ENCODE measurements at regions not wholly inside any gene's neighbourhood (a gene's known extent, or its start where the extent isn't known, plus 50 kb on each side); places are given as distances from the start of the nearest gene placed in this dataset.
A peak's percentile ranks its signal among the peaks of the same experiment; 100 is the strongest.

DNA sequence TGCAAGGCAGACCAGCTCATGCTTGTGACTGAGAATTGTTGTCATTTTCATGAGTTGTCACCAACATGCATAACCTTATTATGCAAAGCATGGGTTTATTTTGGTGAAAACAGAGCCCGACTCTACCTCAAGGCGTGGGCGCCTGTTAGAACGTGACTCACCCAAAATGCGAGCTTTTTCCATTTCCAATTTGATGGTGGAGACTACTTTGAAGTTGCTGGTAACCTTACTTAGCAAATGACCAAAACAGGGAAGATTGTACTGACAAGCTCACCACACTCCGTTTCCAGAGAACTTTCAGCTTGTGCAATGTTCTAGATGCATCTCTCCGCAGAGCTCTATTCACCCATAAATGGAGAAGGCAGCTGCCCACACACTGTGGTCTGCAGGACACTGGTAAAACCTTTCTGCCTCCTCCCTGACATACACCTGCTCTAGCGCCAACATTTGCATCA lies 284.5 kb downstream of the MAF start:
- no peak overlapping the region for H3K4me3 ChIP-seq (replicated peaks; ENCODE audit: low read depth, low read length)
- H3K36me3 ChIP-seq (ENCODE audit: control insufficient read depth, insufficient read depth, low read length), result no peaks in the 10 kb centered on the region
- no peaks in the 10 kb centered on the region; the same call in 1 of the 2 replicates for H3K27me3 ChIP-seq (replicated peaks; ENCODE audit: control insufficient read depth, insufficient read depth, low read length)
- DNase-seq (ENCODE audit: extremely low read depth, insufficient read length), result peak; percentile 29
- TF ChIP-seq, protein P1, sequence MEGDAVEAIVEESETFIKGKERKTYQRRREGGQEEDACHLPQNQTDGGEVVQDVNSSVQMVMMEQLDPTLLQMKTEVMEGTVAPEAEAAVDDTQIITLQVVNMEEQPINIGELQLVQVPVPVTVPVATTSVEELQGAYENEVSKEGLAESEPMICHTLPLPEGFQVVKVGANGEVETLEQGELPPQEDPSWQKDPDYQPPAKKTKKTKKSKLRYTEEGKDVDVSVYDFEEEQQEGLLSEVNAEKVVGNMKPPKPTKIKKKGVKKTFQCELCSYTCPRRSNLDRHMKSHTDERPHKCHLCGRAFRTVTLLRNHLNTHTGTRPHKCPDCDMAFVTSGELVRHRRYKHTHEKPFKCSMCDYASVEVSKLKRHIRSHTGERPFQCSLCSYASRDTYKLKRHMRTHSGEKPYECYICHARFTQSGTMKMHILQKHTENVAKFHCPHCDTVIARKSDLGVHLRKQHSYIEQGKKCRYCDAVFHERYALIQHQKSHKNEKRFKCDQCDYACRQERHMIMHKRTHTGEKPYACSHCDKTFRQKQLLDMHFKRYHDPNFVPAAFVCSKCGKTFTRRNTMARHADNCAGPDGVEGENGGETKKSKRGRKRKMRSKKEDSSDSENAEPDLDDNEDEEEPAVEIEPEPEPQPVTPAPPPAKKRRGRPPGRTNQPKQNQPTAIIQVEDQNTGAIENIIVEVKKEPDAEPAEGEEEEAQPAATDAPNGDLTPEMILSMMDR (IDR thresholded peaks at IDR 0.05; ENCODE audit: insufficient read depth, low read length, poor library complexity, severe bottlenecking), result no peak

- Histone ChIP-seq H3K27me3 (replicated peaks; ENCODE audit: control insufficient read depth, insufficient read depth, low read length) (no peaks in the 10 kb centered on the region; the same call in none of the 2 replicates), H3K36me3 (ENCODE audit: control insufficient read depth, insufficient read depth, low read length) (no peaks in the 10 kb centered on the region), H3K4me3 (replicated peaks; ENCODE audit: low read depth, low read length) (no peak overlapping the region)
- TF ChIP-seq, protein P1 (IDR thresholded peaks at IDR 0.05; ENCODE audit: insufficient read depth, low read length, poor library complexity, severe bottlenecking), result no peak
- no peak for DNase-seq (ENCODE audit: extremely low read depth, insufficient read length)
Observed at GRCh38 chr16:79312502-79312901, 288.0 kb downstream of the MAF start.

DNA sequence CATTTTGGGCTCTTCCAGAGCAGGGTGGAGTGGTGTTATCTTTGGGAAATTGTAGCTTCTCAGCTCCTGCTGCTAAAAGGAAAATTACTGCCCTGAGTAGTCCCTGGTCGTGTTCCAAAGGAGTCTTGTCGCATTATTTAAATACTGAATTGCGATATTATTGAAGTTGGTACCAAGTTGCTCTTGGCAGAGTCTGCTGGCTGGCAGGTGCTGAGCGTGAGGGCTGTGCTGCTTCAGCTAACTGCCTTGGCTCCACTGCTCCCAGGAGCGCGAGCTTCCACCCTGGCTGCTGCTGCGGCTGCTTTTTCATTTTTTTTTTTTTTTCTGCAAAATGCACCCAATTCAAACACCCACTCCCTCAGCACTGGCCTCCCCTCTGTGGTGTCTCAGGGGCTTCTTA lies 289.8 kb downstream of the MAF start:
- no peaks in the 10 kb centered on the region for H3K36me3 ChIP-seq (ENCODE audit: control insufficient read depth, insufficient read depth, low read length)
- TF ChIP-seq, protein P1 (IDR thresholded peaks at IDR 0.05; ENCODE audit: insufficient read depth, low read length, poor library complexity, severe bottlenecking), result no peak
- DNase-seq (ENCODE audit: extremely low read depth, insufficient read length), result no peak
- H3K27me3 ChIP-seq (replicated peaks; ENCODE audit: control insufficient read depth, insufficient read depth, low read length), result no peaks in the 10 kb centered on the region; the same call in none of the 2 replicates
- no peak overlapping the region for H3K4me3 ChIP-seq (replicated peaks; ENCODE audit: low read depth, low read length)

- no peaks in the 10 kb centered on the region; the same call in none of the 2 replicates for H3K27me3 ChIP-seq (replicated peaks; ENCODE audit: control insufficient read depth, insufficient read depth, low read length)
- no peak for DNase-seq (ENCODE audit: extremely low read depth, insufficient read length)
- TF ChIP-seq, protein P1 (IDR thresholded peaks at IDR 0.05; ENCODE audit: insufficient read depth, low read length, poor library complexity, severe bottlenecking), result no peak
- H3K36me3 ChIP-seq (ENCODE audit: control insufficient read depth, insufficient read depth, low read length), result no peaks in the 10 kb centered on the region
- no peak overlapping the region for H3K4me3 ChIP-seq (replicated peaks; ENCODE audit: low read depth, low read length)
Observed at GRCh38 chr16:79309606-79310005, 290.9 kb downstream of the MAF start.

DNA sequence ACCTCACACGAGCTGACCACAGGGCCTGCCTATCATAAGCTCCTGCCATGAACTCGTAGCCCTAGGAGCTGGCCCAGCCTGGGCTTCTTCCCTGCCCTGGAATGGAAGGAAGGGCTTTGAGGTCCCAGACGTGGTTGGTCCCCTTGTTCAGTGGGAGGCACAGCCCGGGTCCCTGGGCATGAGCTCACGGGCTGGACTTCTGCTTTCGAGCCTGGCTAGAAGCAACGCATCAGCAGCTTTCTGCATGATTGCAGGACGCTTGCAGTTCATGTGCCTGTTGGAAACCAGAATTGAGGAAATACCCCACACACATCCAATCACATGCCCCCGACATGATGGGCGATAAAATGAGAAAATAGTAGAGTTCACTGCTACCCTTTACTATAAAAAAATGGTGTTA lies 293.3 kb downstream of the MAF start:
- DNase-seq (ENCODE audit: extremely low read depth, insufficient read length), result no peak
- no peaks in the 10 kb centered on the region; the same call in none of the 2 replicates for H3K27me3 ChIP-seq (replicated peaks; ENCODE audit: control insufficient read depth, insufficient read depth, low read length)
- H3K4me3 ChIP-seq (replicated peaks; ENCODE audit: low read depth, low read length), result no peak overlapping the region
- H3K36me3 ChIP-seq (ENCODE audit: control insufficient read depth, insufficient read depth, low read length), result no peaks in the 10 kb centered on the region
- TF ChIP-seq, protein P1 (IDR thresholded peaks at IDR 0.05; ENCODE audit: insufficient read depth, low read length, poor library complexity, severe bottlenecking), result no peak

DNA sequence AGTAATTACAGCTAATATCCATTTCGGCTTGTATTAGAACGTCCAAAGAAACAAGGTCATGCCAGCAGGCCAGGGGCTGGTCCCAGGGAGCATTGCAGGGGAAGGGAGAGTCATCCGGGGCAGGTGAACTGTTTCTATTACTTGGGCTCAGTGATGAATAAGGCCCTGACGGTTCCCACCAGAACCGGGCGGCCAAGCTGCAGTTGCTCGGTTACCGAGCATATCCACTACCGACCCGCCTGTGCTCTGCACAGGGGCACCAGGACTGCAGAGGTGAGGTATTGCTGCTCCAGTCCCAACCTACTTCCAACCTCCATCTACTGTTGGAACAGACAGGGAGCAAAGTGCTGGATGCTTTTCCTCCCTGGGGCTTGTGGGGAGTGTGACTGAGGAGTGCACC lies 295.5 kb downstream of the MAF start:
- Histone ChIP-seq H3K36me3 (ENCODE audit: control insufficient read depth, insufficient read depth, low read length) (no peaks in the 10 kb centered on the region), H3K4me3 (replicated peaks; ENCODE audit: low read depth, low read length) (no peak overlapping the region), H3K27me3 (replicated peaks; ENCODE audit: control insufficient read depth, insufficient read depth, low read length) (no peaks in the 10 kb centered on the region; the same call in none of the 2 replicates)
- DNase-seq (ENCODE audit: extremely low read depth, insufficient read length), result no peak
- TF ChIP-seq, protein P1 (IDR thresholded peaks at IDR 0.05; ENCODE audit: insufficient read depth, low read length, poor library complexity, severe bottlenecking), result no peak
